ENCODE measurements at regions not wholly inside any gene's neighbourhood (a gene's known extent, or its start where the extent isn't known, plus 50 kb on each side); places are given as distances from the start of the nearest gene placed in this dataset.

DNA sequence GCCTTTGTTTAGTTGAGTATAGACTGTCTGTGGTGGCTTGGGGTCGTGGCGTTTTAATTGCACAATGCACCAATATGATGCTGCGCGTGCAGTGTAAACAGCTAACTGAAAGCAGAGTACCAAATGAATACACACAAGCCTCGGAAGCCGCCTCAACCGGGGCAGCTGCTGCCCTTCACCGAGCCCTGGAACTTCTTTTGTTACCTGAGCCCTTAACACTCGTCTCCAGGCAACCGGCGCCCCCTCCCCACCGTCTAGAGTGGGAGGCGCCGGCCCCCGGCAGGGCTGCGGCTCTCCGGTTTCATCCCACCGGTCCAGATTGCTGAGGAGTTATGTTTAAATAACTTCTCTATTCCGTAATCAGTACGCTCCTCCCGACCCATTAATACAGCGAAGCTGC is 173.2 kb upstream of the TBL1X start:
- no peak for TF ChIP-seq GTF2F1 (IDR thresholded peaks at IDR 0.05; ENCODE audit: borderline replicate concordance, low read depth, low read length)
- TF ChIP-seq, protein P1, sequence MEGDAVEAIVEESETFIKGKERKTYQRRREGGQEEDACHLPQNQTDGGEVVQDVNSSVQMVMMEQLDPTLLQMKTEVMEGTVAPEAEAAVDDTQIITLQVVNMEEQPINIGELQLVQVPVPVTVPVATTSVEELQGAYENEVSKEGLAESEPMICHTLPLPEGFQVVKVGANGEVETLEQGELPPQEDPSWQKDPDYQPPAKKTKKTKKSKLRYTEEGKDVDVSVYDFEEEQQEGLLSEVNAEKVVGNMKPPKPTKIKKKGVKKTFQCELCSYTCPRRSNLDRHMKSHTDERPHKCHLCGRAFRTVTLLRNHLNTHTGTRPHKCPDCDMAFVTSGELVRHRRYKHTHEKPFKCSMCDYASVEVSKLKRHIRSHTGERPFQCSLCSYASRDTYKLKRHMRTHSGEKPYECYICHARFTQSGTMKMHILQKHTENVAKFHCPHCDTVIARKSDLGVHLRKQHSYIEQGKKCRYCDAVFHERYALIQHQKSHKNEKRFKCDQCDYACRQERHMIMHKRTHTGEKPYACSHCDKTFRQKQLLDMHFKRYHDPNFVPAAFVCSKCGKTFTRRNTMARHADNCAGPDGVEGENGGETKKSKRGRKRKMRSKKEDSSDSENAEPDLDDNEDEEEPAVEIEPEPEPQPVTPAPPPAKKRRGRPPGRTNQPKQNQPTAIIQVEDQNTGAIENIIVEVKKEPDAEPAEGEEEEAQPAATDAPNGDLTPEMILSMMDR (IDR thresholded peaks at IDR 0.05; ENCODE audit: control extremely low read depth in 1 of 3, insufficient read depth in 1 of 3, low read depth in 1 of 3, low read length in 3 of 3), result no peak
- TF ChIP-seq POLR2A (IDR thresholded peaks at IDR 0.05; ENCODE audit: control extremely low read depth in 1 of 2, low read depth in 2 of 2, low read length in 2 of 2), result no peak
- TF ChIP-seq RNF2 (IDR thresholded peaks at IDR 0.05; ENCODE audit: borderline replicate concordance, low read depth, low read length, missing control alignments, poor library complexity, severe bottlenecking), result no peak
- TF ChIP-seq, protein P2, sequence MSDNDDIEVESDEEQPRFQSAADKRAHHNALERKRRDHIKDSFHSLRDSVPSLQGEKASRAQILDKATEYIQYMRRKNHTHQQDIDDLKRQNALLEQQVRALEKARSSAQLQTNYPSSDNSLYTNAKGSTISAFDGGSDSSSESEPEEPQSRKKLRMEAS (IDR thresholded peaks at IDR 0.05), result no peak
- no peak for TF ChIP-seq SRF (IDR thresholded peaks at IDR 0.05; ENCODE audit: low read depth, low read length)
- TF ChIP-seq EZH2 (IDR thresholded peaks at IDR 0.05; ENCODE audit: low read depth, low read length, severe bottlenecking), result no peak
- TF ChIP-seq, protein P3, sequence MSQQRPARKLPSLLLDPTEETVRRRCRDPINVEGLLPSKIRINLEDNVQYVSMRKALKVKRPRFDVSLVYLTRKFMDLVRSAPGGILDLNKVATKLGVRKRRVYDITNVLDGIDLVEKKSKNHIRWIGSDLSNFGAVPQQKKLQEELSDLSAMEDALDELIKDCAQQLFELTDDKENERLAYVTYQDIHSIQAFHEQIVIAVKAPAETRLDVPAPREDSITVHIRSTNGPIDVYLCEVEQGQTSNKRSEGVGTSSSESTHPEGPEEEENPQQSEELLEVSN (IDR thresholded peaks at IDR 0.05), result no peak
